ENCODE measurements at regions not wholly inside any gene's neighbourhood (a gene's known extent, or its start where the extent isn't known, plus 50 kb on each side); places are given as distances from the start of the nearest gene placed in this dataset.
A peak's percentile ranks its signal among the peaks of the same experiment; 100 is the strongest.
"Not testable (repeated sequence)": the region's sequence is repeated elsewhere in the genome, so short reads cannot be mapped to it uniquely, and the experiment has no call there.

DNA sequence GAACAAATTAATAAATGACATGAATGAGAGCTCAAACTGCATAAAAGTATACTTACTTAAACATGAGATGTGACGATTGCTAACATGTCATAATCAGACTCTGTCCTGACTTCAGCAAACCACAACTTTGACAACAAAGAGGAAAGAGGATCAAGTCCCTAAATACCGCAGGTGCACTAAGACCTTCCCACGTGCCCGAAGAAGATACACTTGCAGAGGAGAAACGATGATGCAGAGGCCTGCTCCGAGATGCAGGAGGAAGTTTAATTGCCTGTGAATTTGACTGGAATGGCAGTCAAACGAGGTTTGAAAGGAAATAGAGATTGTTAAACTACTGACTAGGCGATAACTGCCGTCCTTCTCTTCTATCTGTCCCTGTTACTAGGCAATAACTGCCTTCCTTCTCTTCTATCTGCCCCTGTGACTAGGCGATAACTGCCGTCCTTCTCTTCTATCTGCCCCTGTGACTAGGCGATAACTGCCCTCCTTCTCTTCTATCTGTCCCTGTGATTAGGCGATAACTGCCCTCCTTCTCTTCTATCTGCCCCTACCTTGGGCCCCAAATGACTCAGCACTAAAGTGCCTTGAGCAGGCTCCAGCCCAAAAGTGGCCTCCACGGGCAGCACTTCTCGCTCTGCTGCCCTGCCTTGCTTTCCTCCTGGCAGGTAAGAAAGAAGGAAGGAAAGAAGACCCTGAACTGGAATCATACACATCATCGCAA is 2226.0 kb upstream of the DEFB115 start:
- H3K27me3 ChIP-seq; ATAC-seq; DNase-seq; H3K36me3 ChIP-seq; H3K27ac ChIP-seq; H3K4me3 ChIP-seq; intact Hi-C loops (cut with DNase I; ENCODE audit: low total_unique reads); H3K4me1 ChIP-seq; in situ Hi-C loops (cut with MboI; ENCODE audit: low sequenced_read_pairs in 4 of 4); H3K9me3 ChIP-seq: not testable (repeated sequence)

DNA sequence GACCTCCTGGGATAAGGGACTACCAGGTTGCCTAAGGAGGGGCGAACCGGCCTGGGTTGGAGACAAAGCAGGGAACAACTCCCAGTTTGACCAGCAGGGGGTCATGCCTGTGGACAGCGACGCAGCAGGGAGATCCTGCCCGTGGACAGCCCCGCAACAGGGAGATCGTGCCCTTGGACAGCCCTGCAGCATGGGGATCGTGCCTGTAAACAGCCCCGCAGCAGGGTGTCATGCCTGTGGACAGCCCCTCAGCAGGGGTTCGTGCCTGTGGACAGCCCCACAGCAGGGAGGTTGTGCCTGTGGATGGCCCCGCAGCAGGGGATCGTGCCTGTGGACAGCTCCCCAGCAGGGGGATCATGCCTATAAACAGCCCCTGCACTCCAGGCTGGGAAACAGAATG is 2213.2 kb upstream of the DEFB115 start:
- ATAC-seq; H3K27me3 ChIP-seq; DNase-seq; intact Hi-C loops (cut with DNase I; ENCODE audit: low total_unique reads); H3K4me3 ChIP-seq; H3K9me3 ChIP-seq; H3K27ac ChIP-seq; H3K4me1 ChIP-seq; H3K36me3 ChIP-seq; in situ Hi-C loops (cut with MboI; ENCODE audit: low sequenced_read_pairs in 4 of 4): not testable (repeated sequence)

DNA sequence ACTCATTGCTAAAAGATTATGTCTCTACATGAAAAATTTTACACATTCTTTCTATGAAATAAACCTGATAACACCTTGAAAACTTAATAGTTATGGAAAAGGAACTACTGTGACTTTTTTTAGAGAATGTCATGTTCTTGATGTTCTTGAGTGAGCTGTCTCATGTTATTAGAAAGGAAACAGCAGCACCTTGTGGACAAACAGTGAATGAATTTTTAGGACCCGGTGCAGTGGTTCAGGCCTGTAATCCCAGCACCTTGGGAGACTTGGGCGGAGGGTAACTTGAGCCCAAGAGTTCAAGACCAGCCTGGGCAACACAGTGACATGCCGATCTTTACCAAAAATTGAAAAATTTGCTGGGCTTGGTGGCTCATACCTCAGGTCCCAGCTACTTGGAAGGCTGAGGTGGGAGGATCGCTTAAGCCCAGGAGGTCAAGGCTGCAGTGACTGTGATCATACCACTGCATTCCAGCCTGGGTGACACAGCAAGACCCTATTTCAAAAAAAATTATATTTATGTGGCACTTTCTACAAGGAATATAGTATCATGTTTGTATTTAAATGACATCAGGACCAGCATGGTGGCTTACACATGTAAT is 2207.4 kb upstream of the DEFB115 start:
- H3K27ac ChIP-seq; H3K27me3 ChIP-seq; H3K4me3 ChIP-seq; H3K4me1 ChIP-seq; H3K36me3 ChIP-seq; DNase-seq; in situ Hi-C loops (cut with MboI; ENCODE audit: low sequenced_read_pairs in 4 of 4); ATAC-seq; intact Hi-C loops (cut with DNase I; ENCODE audit: low total_unique reads); H3K9me3 ChIP-seq: not testable (repeated sequence)

DNA sequence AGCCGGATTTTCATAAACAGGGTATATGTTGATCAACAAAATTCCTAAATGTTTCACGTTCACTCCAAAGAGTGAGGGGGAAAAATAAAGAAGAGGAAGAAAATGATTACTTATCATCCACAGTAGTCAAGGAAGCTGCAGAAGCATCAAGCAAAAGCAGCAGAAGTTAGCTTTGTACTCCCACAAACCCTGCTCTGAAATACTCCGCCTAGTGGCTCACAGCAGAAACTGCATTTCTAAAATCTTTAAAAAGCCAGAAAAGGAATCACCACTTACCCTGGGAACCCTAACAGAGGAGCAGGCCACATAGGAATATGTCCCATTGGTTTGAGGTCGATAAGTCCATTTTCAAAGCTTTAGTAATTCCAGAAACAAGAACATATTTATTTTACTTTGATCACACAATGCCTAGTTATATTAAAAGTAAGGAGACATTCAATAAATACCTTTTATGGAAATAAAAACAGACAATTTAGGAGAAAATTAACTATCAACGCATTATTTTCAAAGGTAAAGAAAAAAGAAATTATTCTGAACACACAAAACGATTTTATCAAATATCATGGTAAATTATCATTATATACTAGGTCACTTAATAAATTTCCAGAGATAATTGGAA is 2199.5 kb upstream of the DEFB115 start:
- H3K27me3 ChIP-seq; in situ Hi-C loops (cut with MboI; ENCODE audit: low sequenced_read_pairs in 4 of 4); ATAC-seq; H3K4me3 ChIP-seq; H3K36me3 ChIP-seq; DNase-seq; H3K9me3 ChIP-seq; intact Hi-C loops (cut with DNase I; ENCODE audit: low total_unique reads); H3K4me1 ChIP-seq; H3K27ac ChIP-seq: not testable (repeated sequence)

DNA sequence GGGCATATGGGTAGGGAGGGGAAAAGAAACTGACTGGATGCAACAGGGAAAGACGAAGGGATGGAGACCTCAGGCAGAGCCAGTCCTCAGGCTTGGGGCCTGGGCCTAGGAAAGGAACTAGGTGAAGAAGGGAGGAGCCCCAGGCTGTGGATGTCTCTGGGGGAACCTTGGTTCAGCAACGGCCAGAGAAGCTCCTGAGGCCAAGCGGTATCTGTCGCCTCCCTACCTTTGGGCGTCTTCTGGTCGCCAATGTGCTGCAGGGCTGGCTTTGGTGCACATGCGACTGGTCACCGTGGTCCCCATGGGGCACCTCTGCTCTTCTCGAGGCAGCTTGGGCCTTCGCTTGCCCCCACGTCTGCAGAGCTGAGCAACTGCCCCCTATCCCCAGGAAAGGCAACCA is 2195.0 kb upstream of the DEFB115 start:
- DNase-seq; H3K27me3 ChIP-seq; ATAC-seq; in situ Hi-C loops (cut with MboI; ENCODE audit: low sequenced_read_pairs in 4 of 4); H3K4me1 ChIP-seq; H3K9me3 ChIP-seq; H3K27ac ChIP-seq; H3K4me3 ChIP-seq; H3K36me3 ChIP-seq; intact Hi-C loops (cut with DNase I; ENCODE audit: low total_unique reads): not testable (repeated sequence)

DNA sequence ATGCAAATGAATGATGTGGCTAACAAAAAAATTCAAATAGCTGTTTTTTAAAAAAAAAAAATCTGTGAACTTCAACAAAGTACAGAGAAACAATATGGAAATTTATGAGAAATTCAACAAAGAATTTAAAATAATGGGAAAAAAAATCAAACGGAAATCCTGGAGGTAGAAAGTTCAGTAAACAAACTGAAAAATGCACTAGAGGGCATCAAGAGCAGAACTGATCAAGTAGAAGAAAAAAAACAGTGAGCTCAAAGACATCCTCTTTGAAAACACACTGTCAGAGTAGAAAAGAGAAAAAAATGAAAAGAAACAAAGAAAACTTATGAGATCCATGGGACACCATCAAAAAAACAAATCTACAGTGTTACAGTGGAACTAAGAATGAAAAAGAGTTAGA is 2191.1 kb upstream of the DEFB115 start:
- DNase-seq; intact Hi-C loops (cut with DNase I; ENCODE audit: low total_unique reads); H3K4me1 ChIP-seq; H3K27ac ChIP-seq; in situ Hi-C loops (cut with MboI; ENCODE audit: low sequenced_read_pairs in 4 of 4); ATAC-seq; H3K27me3 ChIP-seq; H3K36me3 ChIP-seq; H3K9me3 ChIP-seq: not testable (repeated sequence)
- H3K4me3 ChIP-seq = peak overlapping the region in 1 of 4 donors; percentile 6

DNA sequence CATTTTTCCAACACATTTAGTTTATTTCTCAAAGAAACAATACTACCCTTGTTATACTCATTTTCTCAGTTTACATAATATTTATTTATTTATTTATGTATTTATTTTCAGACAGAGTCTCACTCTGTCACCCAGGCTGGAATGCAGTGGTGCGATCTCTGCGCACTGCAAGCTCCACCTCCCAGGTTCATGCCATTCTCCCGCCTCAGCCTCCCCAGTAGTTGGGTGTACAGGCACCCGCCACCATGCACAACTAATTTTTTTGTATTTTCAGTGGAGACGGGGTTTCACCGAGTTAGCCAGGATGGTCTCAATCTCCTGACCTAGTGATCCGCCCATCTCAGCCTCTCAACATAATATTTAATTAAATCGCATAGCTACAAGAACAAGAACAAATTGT is 2183.8 kb upstream of the DEFB115 start:
- H3K27ac ChIP-seq; H3K36me3 ChIP-seq; H3K9me3 ChIP-seq; H3K4me3 ChIP-seq; intact Hi-C loops (cut with DNase I; ENCODE audit: low total_unique reads); ATAC-seq; H3K4me1 ChIP-seq; in situ Hi-C loops (cut with MboI; ENCODE audit: low sequenced_read_pairs in 4 of 4); H3K27me3 ChIP-seq; DNase-seq: not testable (repeated sequence)

DNA sequence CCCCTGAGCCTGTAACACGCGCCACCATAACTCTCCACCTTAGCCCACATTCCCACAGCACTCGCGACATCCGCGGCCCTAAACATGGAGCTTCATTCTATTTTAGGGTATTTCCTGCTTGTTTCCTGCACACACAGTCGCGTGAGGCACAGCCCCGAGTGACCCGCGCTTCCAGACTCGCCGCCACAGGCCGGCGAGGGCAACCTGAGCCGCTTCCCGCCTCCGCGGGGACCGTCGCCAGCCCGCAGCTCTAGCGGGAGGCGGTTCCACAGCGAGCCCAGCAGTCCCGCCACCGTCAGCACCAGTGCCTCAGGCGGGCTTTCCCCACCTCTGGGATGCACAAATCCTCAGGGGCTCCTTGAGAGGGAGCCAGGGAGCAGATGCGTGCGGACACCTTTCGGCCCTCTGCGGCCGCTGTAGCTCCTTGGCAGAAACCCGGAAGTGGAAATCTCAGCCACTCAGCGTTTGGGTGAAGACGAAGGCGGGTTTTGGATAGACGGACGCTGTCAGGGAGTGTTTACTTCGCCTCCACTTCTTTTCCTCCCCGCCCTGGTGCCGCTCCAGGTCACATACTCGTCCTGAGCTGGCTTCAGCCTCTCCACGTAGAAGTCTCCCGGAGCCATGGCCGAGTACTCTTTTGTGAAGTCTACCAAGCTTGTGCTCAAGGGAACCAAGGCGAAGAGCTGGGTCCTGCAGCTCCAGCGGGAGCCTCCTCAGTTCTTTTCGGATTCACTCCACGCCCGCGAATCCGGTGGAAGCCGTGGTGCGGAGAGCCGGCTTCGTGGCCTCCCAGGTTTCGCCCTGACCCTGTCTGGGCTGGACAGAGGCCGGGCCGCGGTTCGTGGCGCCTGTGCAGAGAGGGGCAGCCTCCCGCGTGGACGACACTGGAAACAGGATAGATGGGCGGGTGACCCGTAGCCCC is 2177.4 kb upstream of the DEFB115 start:
- Histone ChIP-seq H3K9me3 (no peaks in the 10 kb centered on the region), H3K27me3 (no peaks in the 10 kb centered on the region), H3K4me3 (peak overlapping the region in 1 of 4 donors; percentile 61), H3K4me1 (no peaks in the 10 kb centered on the region), H3K27ac (peak overlapping the region in 1 of 4 donors; percentile 73), H3K36me3 (no peaks in the 10 kb centered on the region)
- no peak for TF ChIP-seq POLR2A (IDR thresholded peaks at IDR 0.05)
- TF ChIP-seq, protein P1, sequence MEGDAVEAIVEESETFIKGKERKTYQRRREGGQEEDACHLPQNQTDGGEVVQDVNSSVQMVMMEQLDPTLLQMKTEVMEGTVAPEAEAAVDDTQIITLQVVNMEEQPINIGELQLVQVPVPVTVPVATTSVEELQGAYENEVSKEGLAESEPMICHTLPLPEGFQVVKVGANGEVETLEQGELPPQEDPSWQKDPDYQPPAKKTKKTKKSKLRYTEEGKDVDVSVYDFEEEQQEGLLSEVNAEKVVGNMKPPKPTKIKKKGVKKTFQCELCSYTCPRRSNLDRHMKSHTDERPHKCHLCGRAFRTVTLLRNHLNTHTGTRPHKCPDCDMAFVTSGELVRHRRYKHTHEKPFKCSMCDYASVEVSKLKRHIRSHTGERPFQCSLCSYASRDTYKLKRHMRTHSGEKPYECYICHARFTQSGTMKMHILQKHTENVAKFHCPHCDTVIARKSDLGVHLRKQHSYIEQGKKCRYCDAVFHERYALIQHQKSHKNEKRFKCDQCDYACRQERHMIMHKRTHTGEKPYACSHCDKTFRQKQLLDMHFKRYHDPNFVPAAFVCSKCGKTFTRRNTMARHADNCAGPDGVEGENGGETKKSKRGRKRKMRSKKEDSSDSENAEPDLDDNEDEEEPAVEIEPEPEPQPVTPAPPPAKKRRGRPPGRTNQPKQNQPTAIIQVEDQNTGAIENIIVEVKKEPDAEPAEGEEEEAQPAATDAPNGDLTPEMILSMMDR (IDR thresholded peaks at IDR 0.05 in 4 of 5, conservative IDR thresholded peaks at IDR 0.05 in 1 of 5) = no peak
- ATAC-seq (peak in 1 of 2 donors; percentile 86), DNase-seq (peak in 1 of 2 donors; percentile 42)
- in situ Hi-C loops (cut with MboI; ENCODE audit: low sequenced_read_pairs in 4 of 4) (no loop called here), intact Hi-C loops (cut with DNase I; ENCODE audit: low total_unique reads) (no loop called here)

DNA sequence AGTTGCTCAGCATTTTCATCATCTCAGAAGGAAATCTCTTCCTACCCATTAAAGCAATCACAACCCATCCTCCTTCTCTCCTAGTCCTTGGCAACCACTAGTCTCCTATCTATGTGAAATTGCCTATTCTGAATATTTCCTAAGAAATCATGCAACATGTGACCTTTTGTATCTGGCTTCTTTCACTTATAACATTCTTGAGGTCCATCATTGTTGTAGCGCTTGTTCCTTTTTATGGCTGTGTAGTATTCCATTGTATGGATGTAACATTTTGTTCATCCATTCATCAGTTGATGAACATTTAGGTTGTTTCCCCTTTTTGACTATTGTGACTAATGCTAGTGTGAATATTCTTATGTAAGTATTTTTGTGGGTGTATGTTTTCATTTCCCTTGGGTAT is 2175.8 kb upstream of the DEFB115 start:
- H3K4me3 ChIP-seq; H3K4me1 ChIP-seq; H3K36me3 ChIP-seq; H3K9me3 ChIP-seq; intact Hi-C loops (cut with DNase I; ENCODE audit: low total_unique reads); ATAC-seq; in situ Hi-C loops (cut with MboI; ENCODE audit: low sequenced_read_pairs in 4 of 4); DNase-seq; H3K27me3 ChIP-seq; H3K27ac ChIP-seq: not testable (repeated sequence)
